OCI-LY3 (cell line): ENCODE measurements at regions not wholly inside any gene's neighbourhood (a gene's known extent, or its start where the extent isn't known, plus 50 kb on each side); places are given as distances from the start of the nearest gene placed in this dataset.

Experiments
- CTCF ChIP-seq: fragments of 200-600, 300-600 bp; sonication (generic); IDR thresholded peaks from 2 replicates; pipeline ENCODE4 v1.5.1; 2014; ENCODE audit warnings: antibody characterized with exemption, low read length, low read depth
- EZH2phosphoT487 ChIP-seq: fragments of 200-600 bp; shearing (Covaris generic); IDR thresholded peaks from 2 replicates; pipeline ENCODE4 v1.6.1; 2018; ENCODE audit warnings: antibody characterized with exemption, mixed run types, low read depth

GRCh38 chr18:27349284-27349882 is 164.3 kb upstream of the CHST9 start:
- no peak for TF ChIP-seq CTCF
- TF ChIP-seq EZH2phosphoT487, result no peak
